ENCODE measurements at regions not wholly inside any gene's neighbourhood (a gene's known extent, or its start where the extent isn't known, plus 50 kb on each side); places are given as distances from the start of the nearest gene placed in this dataset.

- FAIRE-seq: no peak
- H3K4me3 ChIP-seq (ENCODE audit: low read depth, low read length): no peak overlapping the region
- no peak for TF ChIP-seq CTCF (IDR thresholded peaks at IDR 0.05; ENCODE audit: insufficient read depth, low read length, severe bottlenecking)
These were observed 1618.9 kb upstream of the ZEB2 start for GRCh38 chr2:146138820-146139219.

GRCh38 chr2:146135245-146135644 is 1615.3 kb upstream of the ZEB2 start:
- no peak for TF ChIP-seq CTCF (IDR thresholded peaks at IDR 0.05; ENCODE audit: insufficient read depth, low read length, severe bottlenecking)

More at GRCh38 chr2:146138820-146139219, 1618.9 kb upstream of the ZEB2 start:
- no peaks in the 10 kb centered on the region for H3K36me3 ChIP-seq (ENCODE audit: control insufficient read depth, insufficient read depth, low read length)
- no peak for DNase-seq (ENCODE audit: low read depth)
- H3K27me3 ChIP-seq (ENCODE audit: control insufficient read depth, insufficient read depth, low read length): no peaks in the 10 kb centered on the region

GRCh38 chr2:146131785-146132184 is 1611.9 kb upstream of the ZEB2 start:
- no peak for TF ChIP-seq CTCF (IDR thresholded peaks at IDR 0.05; ENCODE audit: insufficient read depth, low read length, severe bottlenecking)
- FAIRE-seq (no peak), DNase-seq (ENCODE audit: low read depth) (no peak)
- Histone ChIP-seq H3K27me3 (ENCODE audit: control insufficient read depth, insufficient read depth, low read length) (no peaks in the 10 kb centered on the region), H3K36me3 (ENCODE audit: control insufficient read depth, insufficient read depth, low read length) (no peaks in the 10 kb centered on the region), H3K4me3 (ENCODE audit: low read depth, low read length) (no peak overlapping the region)

More at GRCh38 chr2:146135245-146135644, 1615.3 kb upstream of the ZEB2 start:
- peak; percentile 89 for DNase-seq (ENCODE audit: low read depth)
- FAIRE-seq: no peak
- no peak overlapping the region for H3K4me3 ChIP-seq (ENCODE audit: low read depth, low read length)
- H3K27me3 ChIP-seq (ENCODE audit: control insufficient read depth, insufficient read depth, low read length): no peaks in the 10 kb centered on the region
- no peaks in the 10 kb centered on the region for H3K36me3 ChIP-seq (ENCODE audit: control insufficient read depth, insufficient read depth, low read length)

DNA sequence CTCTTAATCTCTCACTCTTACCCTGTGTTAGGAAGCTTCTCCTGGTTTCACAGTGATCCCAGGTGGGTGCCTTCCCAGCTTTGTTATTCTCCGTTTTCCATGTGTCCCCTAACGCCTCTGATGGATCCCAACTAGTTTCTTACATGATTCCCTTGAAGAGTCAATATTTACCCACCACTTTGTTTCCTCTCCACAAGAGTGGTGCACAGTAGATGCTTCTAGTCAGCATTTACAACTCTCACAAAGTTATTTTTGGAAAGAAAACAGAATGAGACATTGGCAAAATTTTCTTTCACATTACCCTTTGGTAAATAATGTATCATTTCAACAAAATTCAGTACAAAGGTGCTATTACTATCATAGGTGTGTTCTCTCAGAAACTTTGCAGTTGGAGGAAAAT is 1611.1 kb upstream of the ZEB2 start:
- Histone ChIP-seq H3K27me3 (ENCODE audit: control insufficient read depth, insufficient read depth, low read length) (no peaks in the 10 kb centered on the region), H3K36me3 (ENCODE audit: control insufficient read depth, insufficient read depth, low read length) (no peaks in the 10 kb centered on the region), H3K4me3 (ENCODE audit: low read depth, low read length) (no peak overlapping the region)
- TF ChIP-seq CTCF (IDR thresholded peaks at IDR 0.05; ENCODE audit: insufficient read depth, low read length, severe bottlenecking): no peak
- no peak for FAIRE-seq
- DNase-seq (ENCODE audit: low read depth): no peak

GRCh38 chr2:146130290-146130689 is 1610.4 kb upstream of the ZEB2 start:
- FAIRE-seq: no peak
- Histone ChIP-seq H3K4me3 (ENCODE audit: low read depth, low read length) (no peak overlapping the region), H3K27me3 (ENCODE audit: control insufficient read depth, insufficient read depth, low read length) (no peaks in the 10 kb centered on the region), H3K36me3 (ENCODE audit: control insufficient read depth, insufficient read depth, low read length) (no peaks in the 10 kb centered on the region)
- no peak for TF ChIP-seq CTCF (IDR thresholded peaks at IDR 0.05; ENCODE audit: insufficient read depth, low read length, severe bottlenecking)
- peak; percentile 43 for DNase-seq (ENCODE audit: low read depth)

GRCh38 chr2:146129231-146129630 is 1609.3 kb upstream of the ZEB2 start:
- peak; percentile 68 for DNase-seq (ENCODE audit: low read depth)
- H3K36me3 ChIP-seq (ENCODE audit: control insufficient read depth, insufficient read depth, low read length): no peaks in the 10 kb centered on the region
- no peak for TF ChIP-seq CTCF (IDR thresholded peaks at IDR 0.05; ENCODE audit: insufficient read depth, low read length, severe bottlenecking)
- no peak for FAIRE-seq
- H3K4me3 ChIP-seq (ENCODE audit: low read depth, low read length): no peak overlapping the region
- no peaks in the 10 kb centered on the region for H3K27me3 ChIP-seq (ENCODE audit: control insufficient read depth, insufficient read depth, low read length)

All from bronchial epithelial cell (primary cell).